ENCODE measurements at regions not wholly inside any gene's neighbourhood (a gene's known extent, or its start where the extent isn't known, plus 50 kb on each side); places are given as distances from the start of the nearest gene placed in this dataset.

- no peak for DNase-seq
Measured at GRCh38 chr11:116171271-116172140, 601.3 kb downstream of the BUD13 start.

DNA sequence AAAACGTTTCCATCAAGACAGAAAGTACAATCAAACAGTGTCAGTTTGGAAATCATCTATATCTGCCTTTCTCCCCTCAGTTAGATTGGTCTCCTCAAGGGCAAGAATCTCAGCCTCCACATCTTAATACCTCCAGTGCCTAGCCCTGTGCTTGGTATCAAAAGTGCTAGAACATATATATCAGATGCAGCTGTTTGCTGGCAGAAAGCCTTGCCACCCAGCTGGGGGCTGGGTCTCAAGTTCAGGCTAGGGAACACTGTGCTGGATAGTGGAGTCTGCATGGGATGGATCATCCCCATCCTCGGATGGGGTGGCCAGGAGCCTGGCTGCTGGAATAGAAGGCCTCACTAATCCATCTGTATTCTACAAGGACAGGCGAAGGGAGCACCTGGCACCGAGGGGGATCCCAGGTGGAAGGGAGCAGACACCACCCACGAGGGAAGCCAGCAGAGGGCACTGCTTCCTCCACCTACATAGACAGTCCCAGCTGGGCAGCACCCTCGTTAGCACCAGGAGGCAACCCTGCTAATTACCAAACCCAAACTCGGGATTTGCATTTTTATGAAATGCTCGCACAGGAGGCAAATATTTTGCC, 602.2 kb downstream of the BUD13 start:
- no peak for DNase-seq

DNA sequence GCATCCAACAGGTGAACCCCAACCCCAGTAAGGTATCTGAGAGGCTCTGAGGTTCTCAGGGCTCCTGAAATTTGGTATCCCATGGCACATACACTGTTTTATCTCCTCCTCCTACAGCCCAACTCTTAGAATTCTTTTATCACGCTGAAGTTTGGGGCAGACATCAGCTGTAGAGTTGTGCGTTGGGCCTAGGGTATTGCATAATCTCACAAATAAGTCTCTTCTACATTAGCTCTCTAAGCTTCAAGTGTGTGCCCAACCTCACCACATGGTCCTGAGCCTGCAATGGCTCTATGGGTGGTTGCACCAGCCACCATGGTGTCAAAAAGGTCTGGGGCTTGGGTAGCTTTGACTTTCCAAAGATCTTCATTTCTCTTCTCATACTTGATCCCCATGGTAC, 603.0 kb downstream of the BUD13 start:
- no peak for DNase-seq

DNA sequence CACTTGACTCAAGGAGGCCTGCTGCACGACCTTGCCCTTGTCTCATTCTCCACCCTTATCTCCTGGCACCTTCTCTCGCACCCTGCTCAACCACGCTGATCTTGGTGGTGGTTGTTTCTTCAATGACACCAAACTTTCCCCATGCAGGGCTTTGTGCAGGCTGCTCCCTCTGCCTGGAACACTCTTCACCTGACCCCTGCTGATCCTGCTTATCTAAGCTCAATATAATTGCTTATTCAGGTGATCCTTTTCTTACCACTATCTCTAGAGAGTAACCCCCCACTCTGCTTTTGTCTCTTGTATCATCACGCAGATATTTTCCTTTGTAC, 604.4 kb downstream of the BUD13 start:
- no peak for DNase-seq

- no peak for DNase-seq
Measured at GRCh38 chr11:116167706-116168458, 604.9 kb downstream of the BUD13 start.

DNA sequence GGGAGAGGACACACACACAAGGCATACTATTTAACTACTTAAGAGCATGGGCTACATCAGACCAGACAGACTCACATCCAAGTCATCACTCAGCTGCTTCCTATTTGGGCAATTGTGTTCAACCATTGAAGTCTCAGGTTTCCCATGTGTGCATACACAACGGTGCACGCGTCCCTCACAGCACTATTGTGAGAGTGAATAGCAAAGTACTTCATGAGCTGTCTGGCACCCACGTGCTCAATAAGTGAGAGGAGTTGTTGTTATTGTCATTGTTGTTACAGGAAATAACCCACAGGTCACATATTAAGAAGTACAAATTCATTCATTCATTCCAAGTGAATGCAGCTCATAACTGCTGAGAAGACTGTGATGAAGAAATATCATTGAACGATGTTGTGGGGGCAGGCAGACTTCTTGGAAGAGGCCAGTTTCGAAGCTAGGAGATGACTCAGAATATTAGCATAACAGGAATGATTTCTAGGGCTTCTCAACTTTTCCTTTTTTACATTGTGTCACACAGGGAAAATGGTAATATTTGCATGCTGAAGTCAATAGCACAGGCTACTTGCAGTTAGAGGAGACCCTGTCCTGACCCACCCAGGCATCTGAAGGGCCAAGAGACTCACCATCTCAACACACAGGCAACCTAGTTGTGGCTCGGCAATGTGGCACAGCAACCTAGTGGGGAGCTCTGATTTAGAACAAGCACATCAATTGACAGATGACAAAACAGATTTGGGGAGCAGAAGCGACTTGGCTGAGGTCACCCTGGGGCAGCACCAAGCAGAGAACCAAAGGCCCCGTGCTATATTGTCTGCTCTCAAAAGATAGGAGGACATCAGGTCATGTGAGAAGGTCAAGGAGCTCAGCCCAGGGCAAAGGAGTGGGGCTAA, 606.0 kb downstream of the BUD13 start:
- DNase-seq: no peak

- DNase-seq: no peak
Measured at GRCh38 chr11:116164843-116165242, 607.9 kb downstream of the BUD13 start.

- DNase-seq: no peak
Measured at GRCh38 chr11:116162886-116163230, 609.9 kb downstream of the BUD13 start.

GRCh38 chr11:116162086-116162885, 610.5 kb downstream of the BUD13 start:
- no peak for DNase-seq

- DNase-seq: no peak
Measured at GRCh38 chr11:116148645-116149044, 624.1 kb downstream of the BUD13 start.

DNA sequence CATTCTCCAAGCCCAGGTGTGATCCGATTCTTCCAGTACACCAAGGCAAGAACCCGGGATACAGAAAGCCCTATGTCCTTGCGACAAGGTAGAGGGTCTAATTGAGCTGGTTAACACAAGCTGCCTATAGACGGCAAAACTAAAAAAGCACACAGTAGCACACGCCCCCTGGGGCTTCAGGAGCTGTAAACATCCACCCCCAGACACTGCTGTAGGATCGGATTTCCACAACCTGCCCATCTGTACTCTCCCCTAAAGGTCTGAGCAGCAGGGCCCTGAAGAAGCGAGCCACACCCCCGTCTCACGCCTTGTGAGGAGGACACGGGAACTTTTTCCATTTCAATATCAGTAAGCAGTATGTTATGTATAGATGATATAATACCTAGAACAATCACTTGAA, 624.7 kb downstream of the BUD13 start:
- no peak for DNase-seq

GRCh38 chr11:116145187-116145865, 627.5 kb downstream of the BUD13 start:
- no peak for DNase-seq

DNA sequence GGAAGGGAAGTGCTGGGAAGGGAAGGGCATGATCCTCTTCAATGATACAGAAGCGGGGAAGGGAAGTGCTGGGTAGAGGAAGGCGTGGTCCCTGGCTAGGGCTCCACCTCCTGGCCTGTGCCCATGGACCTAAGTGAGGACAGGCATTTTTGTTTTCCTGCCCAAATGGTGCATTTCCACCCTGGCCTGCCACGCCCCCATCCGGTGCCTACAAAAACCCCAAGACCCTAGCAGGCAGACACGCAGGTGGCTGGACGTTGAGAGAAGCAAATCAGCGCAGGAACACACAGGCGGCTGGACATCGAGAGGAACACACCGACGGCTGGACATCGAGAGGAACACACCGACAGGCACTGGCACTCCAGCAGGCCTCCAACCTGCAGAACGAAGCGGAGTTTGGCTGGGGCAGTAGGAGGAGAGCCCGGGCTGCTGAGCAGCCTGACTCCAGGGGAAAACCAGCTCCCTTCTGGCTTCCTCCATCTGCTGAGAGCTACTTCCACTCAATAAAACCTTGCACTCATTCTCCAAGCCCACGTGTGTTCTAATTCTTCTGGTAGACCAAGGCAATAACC, 628.3 kb downstream of the BUD13 start:
- DNase-seq: no peak

GRCh38 chr11:116138280-116138679, 634.1 kb upstream of the CADM1 start:
- DNase-seq: no peak

GRCh38 chr11:116137753-116138152, 633.5 kb upstream of the CADM1 start:
- no peak for DNase-seq

- no peak for DNase-seq
Measured at GRCh38 chr11:116136987-116137674, 632.9 kb upstream of the CADM1 start.

DNA sequence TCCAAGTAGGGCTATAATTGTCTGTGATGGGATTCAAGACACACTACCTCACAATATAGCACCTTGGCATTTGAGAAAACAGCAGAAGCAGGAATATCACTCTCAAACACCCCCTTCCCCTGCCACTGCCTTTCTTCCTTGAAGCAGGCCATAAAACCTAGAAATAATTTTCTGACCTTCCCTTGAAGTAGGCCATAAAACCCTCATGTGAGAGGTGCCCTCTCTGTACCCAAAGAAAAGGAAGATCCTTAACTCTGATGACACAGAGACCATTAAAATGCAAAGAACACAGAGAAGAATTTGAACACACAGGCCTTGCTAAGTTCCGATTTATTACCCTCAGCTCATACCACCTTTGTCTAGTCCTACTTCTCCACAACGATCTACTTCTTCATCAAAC, 631.7 kb upstream of the CADM1 start:
- DNase-seq: no peak

- DNase-seq: no peak
Measured at GRCh38 chr11:116134450-116134849, 630.2 kb upstream of the CADM1 start.

DNA sequence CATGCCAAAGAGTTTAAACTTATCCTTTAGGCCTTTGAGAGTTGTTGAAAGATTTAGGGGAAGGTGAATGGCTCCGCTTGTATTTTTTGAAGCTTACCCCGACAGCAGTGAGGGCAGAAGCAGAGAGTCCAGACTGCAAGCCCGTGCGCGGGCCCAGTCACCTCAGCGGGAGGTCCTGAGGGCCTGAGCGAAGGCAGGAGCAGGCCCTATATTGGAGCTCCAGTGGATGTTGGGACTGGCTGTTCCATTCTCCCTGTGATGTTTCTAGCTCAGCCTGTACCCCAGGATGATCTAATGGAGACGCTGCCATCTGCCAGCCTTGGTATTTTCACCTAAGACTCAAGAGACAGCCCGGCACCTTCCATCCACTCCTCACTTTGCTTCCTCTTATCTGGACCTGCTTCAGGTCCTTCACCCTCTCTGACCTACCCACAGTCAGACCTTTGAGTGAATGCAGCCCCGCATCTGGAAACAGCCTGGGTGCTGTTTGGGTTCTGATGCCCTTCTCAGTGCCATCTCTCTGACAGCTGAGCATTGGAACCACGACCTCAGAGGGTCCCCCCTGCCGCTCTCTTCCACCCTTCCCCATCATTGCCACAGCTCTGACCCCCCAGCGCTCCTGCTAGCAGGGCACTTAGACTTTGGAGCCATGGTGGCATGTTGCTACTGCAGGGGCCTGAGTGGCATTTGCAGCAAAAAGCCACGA, 628.2 kb upstream of the CADM1 start:
- DNase-seq: no peak

DNA sequence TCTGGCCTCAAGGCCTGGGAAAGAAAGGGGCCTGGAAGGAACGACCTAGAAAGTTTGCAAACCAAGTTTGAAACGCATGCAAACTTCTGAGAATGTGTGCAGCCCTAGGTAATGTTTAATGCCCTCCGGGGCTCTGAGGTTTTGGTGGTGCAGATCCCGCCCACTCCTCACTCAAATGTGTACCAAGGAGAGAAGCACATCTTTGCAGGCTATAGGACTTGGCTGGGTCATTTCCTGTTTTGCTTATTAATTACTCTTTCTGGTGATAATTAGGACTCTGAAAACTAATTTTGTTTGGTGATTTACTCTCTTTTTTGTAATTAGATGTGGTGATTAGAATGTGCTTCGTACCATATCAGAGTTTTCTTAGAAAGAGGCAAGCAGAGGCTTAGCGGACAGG, 625.9 kb upstream of the CADM1 start:
- no peak for DNase-seq

Measured in AML-193 (cell line).